Superior temporal gyrus (tissue), 1 donor: ENCODE measurements at regions not wholly inside any gene's neighbourhood (a gene's known extent, or its start where the extent isn't known, plus 50 kb on each side); places are given as distances from the start of the nearest gene placed in this dataset.

Experiments
- DNase-seq: peaks from one replicate; pipeline ENCODE4 v3.0.0-alpha.2; 2016; ENCODE audit errors: extremely low spot score

DNA sequence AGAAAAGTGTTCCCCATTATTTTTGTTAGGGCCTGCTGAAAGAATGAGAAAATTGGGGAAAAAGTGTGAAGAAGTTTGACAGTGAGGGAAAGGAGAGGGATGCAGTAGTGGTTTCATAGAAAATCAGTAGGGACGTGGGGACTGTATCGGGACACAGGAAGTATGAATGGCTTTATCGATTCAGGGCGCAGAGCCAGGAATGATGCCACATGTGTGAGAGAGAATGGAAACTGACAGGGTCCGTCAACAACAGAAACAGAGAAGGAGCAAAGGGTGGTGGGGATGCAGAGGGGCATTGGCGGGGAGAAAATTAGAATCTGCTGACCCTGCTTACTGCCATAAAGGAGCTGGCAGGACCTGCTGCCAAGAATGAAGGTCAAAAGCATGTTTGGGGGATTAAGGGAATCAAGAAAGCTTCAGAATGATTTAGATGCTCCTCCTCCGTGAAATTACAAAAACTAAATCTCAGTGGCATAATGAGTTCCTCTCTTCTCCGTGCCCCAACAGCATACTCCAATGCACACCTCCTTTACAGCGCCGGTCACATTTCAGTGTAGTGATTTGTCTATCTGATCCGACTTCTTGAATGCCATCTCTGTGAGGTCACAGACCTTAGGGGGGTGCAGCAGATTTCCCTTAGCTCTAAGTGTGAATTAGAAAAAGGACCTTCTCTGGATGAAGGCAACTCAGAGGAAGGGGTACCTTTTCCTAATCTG lies 92.6 kb downstream of the EMP1 start:
- no peak for DNase-seq

DNA sequence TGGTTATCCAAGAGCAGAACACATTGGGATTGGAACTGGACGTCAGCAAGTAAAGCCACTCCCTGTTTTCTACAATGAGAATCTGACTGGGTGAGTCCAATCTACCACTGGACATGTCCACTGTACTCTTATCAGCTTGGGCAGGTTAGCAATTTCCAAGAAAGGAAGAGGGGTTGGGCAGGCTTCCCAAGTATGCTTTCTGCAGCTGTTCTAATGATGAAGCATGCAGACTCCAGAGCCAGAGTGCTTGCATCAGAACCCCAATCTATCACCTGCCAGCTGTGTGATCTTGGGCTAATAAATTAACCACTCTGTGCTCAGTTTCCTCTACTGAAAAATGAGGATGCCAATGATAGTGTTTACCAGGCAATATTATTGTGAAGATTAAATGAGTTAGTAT lies 92.0 kb downstream of the EMP1 start:
- no peak for DNase-seq

DNA sequence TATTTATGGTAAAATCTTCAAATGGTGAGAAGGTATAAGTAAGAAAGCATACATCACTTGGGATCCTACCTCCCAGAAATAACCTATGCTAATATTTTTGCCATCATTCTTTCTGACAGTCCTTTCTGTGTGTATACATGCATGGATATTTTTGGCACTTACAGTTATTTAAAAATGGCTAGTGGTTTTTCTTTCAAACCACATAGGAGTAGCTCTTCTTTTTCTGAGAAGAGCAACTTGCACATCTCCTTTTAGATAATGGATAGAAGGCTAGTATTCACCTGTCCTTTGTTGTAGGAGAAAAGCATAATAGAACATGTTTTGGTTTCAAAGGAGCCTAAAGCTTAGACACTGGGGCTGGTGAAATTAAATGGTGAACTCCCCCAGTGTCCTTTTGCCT lies 87.3 kb downstream of the EMP1 start:
- DNase-seq, result no peak

DNA sequence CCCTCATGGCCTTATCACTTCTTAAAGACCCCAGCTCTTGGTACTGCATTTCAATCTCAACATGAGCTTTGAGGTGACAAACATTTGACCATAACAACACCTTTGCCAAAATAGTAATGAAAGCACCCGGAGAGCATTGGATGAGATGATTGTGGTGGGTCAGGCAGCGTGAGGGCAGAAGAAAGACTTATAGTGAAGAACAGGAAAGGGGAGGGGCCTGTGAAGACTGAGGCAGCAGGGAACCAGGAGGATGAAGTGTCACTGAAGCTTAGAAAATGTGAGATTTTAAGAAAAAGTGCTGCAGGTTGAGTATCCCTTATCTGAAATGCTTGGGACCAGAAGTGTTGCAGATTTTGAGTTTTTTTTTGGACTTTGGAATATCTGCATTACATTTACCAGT lies 86.3 kb downstream of the EMP1 start:
- no peak for DNase-seq

DNA sequence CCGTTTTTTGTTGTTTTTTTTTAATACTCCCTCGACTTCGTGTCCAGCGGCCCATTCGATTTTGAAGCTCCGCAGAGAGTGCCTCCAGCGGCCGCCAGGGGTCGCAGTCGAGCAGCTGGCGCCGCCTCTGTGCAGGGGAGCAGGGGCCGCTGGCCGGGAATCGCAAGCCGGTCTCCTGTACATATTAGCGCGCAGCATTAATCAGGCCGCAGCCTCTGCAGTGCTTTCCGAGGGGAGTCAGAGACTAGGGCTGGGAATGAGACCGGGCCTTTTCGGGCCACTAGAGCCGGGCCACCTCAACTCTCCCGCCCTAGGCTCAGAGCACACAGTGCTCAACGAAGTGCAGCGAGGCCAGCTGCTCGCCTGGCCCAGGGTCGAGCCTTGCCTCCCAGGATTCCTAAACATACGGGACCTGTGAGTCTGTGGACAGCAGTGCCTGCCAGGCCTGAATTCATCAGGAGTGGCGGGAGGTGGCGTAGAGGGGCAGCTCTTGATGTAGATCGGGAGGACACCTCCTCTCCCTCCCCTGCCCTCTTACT lies 81.8 kb downstream of the EMP1 start:
- DNase-seq, result peak; percentile 80

DNA sequence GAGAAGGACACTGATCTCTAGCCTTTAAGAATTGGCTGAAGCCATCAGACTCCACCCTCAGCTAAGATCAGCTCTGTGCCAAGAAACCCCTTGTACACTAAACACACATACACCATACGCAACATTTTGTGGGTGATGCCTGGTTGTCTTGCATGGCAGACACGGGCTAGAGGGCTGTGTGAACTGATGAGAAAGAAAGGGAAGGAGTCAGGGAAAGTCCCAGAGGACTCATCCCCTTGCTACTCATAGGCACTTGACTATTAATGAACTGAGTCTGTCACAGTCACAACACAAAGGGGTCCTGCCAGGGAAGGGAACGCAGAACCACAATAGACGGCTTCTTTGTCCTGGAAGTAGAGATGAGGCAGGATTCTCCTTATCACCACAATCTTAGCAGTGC lies 80.8 kb downstream of the EMP1 start:
- DNase-seq, result no peak

DNA sequence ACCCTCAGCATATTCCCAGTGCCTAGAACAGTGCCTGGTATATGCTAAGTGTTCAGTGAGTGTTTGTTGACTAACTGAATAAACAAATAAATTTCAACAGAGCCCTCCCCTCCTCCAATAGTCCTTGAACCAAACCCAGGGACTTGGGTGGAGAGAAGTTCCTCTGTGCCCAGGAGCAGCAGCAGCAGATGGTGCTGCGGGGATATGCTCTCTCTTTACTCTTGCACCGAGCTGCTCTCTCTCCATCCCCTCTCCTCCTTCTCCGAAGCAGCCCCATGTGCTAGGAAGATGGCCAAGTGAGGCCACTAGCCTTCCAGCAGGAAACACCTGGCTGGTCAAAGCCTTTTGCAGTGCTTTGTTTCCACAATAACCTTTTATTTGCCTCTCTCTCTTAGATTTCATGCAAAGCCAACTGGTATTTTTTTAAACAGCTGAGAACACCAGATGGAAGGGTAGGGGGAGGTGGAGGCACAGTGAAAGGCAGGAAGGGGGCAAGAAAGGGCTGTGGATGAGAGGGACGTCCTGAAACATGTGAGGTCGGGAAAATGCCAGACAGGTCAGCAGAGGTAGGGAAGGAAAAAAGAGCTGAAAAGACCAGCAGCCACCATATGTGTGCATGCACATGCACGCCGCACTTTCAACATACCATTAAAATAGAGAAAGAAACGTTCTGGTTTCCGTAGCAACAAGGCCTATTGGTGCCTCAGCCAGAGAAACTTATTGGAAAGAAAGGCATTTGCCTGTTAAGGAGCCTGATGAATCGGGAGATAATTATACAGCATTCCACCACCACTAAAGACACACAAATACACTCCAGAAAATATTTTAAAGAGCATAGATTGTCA lies 78.9 kb downstream of the EMP1 start:
- no peak for DNase-seq

DNA sequence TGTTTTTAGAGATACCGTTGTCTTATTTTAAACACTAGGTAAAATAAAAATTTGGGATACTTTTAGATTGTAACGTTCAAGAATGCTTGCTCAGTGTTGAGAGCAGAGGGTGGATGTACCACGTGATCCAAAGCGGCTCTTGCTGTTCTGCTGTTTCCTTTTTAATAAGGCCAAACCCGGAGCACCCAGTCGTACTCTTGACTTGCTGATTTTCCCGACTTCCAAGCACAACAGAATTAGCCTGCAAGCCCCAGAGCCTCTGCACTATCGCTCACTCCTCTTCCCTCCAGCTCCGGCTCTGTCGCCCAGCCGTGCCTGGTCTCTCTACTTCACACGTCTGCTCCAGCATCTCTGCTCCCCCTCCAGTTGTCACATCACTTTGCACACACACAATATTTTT lies 77.3 kb downstream of the EMP1 start:
- DNase-seq, result no peak

DNA sequence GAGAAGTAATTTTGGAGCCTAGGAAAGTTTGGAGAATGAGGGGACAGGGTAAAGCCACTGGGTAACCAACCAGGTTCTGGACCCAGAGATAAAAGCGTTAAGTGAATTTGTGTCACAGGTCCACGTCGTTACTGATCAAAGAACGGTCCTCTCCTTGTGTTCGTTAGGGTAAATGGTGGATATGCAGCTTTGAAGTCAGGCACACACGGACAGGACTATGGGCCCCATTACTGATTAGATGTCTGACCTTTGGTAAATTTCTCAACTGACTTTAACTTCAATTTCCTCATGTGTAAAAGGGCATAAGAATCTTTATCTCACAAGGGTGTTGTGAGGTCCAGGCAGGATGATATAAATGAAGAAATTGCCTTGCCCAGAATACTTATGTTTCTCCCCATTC lies 76.6 kb downstream of the EMP1 start:
- DNase-seq, result no peak

DNA sequence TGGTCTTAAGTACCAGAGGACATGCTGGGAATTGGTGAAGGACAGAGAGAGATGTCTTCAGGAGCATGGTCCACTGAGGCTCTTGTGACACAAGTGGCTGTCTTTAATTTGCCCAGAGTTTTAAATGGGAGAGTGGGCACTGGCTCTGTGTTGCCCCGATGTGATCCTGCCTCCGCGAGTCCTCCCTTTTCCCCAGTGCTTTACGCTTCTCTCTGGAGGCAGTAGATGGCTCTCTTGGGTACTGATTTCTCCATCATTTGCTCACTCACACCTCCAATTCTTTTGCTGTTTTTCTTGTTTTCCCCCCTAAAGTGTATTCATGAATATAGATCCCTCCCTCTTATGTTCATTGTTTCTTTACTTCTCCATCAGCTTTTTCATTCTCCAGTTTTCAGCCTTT lies 74.3 kb downstream of the EMP1 start:
- DNase-seq, result no peak
